SH-SY5Y (cell line): ENCODE measurements at regions not wholly inside any gene's neighbourhood (a gene's known extent, or its start where the extent isn't known, plus 50 kb on each side); places are given as distances from the start of the nearest gene placed in this dataset.

ENCODE experiments used
- GATA2 ChIP-seq: IDR thresholded peaks from 2 replicates; pipeline ENCODE4 v1.6.1; 2011; ENCODE audit warnings: mild to moderate bottlenecking, low read depth, low read length
- GATA3 ChIP-seq: IDR thresholded peaks from 2 replicates; pipeline ENCODE4 v1.6.1; 2011; ENCODE audit warnings: low read depth, mild to moderate bottlenecking, low read length, moderate library complexity

DNA sequence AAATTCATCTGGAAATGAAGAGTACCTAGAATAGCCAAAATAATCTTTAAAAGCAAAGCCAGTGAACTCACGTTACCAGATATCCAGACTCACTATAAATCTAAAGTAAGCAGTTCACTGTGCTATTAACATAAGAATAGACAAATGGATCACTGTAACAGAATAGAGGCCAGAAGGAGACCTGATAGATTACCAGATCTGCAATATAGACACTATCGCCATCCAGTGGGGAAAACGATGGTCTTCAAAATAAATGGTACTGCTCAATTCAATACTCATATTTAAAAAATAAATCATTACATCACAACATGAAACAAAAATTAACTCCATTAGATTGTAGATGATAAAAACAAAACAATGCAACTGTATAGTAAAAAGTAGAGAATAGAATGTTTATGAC is 158.6 kb upstream of the CDH8 start:
- TF ChIP-seq GATA2 (no peak), GATA3 (no peak)
